GM19438 (cell line): ENCODE measurements at regions not wholly inside any gene's neighbourhood (a gene's known extent, or its start where the extent isn't known, plus 50 kb on each side); places are given as distances from the start of the nearest gene placed in this dataset.

Experiments
- ATAC-seq: cut with Tn5 transposase; IDR thresholded peaks from one replicate; pipeline ENCODE4 v1.9.1; 2021; ENCODE audit warnings: low read depth; ENCODE audit not compliant: unreplicated experiment

- ATAC-seq: no peak
These were observed 245.3 kb downstream of the IRS2 start for GRCh38 chr13:109541081-109541480.

- no peak for ATAC-seq
These were observed 248.8 kb downstream of the IRS2 start for GRCh38 chr13:109537584-109537983.

GRCh38 chr13:109533350-109533749, 253.0 kb downstream of the IRS2 start:
- no peak for ATAC-seq

GRCh38 chr13:109529964-109530363, 256.4 kb downstream of the IRS2 start:
- ATAC-seq: no peak

- ATAC-seq: no peak
These were observed 264.7 kb downstream of the IRS2 start for GRCh38 chr13:109521719-109522118.

- ATAC-seq: no peak
These were observed 268.9 kb downstream of the IRS2 start for GRCh38 chr13:109517517-109517916.

- no peak for ATAC-seq
These were observed 270.2 kb downstream of the IRS2 start for GRCh38 chr13:109516186-109516585.

GRCh38 chr13:109510013-109510412, 276.4 kb downstream of the IRS2 start:
- no peak for ATAC-seq

- no peak for ATAC-seq
These were observed 277.1 kb downstream of the IRS2 start for GRCh38 chr13:109509154-109509900.

GRCh38 chr13:109500146-109500773, 286.1 kb downstream of the IRS2 start:
- ATAC-seq: no peak

- ATAC-seq: no peak
These were observed 288.5 kb downstream of the IRS2 start for GRCh38 chr13:109497917-109498316.

- ATAC-seq: no peak
These were observed 290.2 kb downstream of the IRS2 start for GRCh38 chr13:109496216-109496615.

- no peak for ATAC-seq
These were observed 291.4 kb downstream of the IRS2 start for GRCh38 chr13:109494925-109495369.

GRCh38 chr13:109485136-109485794, 301.1 kb downstream of the IRS2 start:
- ATAC-seq: no peak

- no peak for ATAC-seq
These were observed 303.1 kb downstream of the IRS2 start for GRCh38 chr13:109483284-109483683.

- ATAC-seq: no peak
These were observed 305.3 kb downstream of the IRS2 start for GRCh38 chr13:109481040-109481439.

- ATAC-seq: no peak
These were observed 306.1 kb downstream of the IRS2 start for GRCh38 chr13:109480011-109480955.

- ATAC-seq: no peak
These were observed 306.8 kb downstream of the IRS2 start for GRCh38 chr13:109479534-109479933.

GRCh38 chr13:109476001-109476400, 310.4 kb downstream of the IRS2 start:
- no peak for ATAC-seq

- ATAC-seq: no peak
These were observed 318.3 kb downstream of the IRS2 start for GRCh38 chr13:109468123-109468522.

GRCh38 chr13:109465148-109465547, 321.2 kb downstream of the IRS2 start:
- no peak for ATAC-seq
